Astrocyte (in vitro differentiated cells and primary cell): ENCODE measurements at regions not wholly inside any gene's neighbourhood (a gene's known extent, or its start where the extent isn't known, plus 50 kb on each side); places are given as distances from the start of the nearest gene placed in this dataset.

ENCODE experiments used
- EZH2 ChIP-seq: IDR thresholded peaks from 2 replicates; pipeline ENCODE4 v1.6.1; 2012; ENCODE audit warnings: mild to moderate bottlenecking, low read length, inconsistent platforms; ENCODE audit not compliant: insufficient read depth
- TF ChIP-seq, protein P1 (sequence below): IDR thresholded peaks from 2 replicates; pipeline ENCODE4 v1.5.1; 2011; ENCODE audit warnings: low read depth, mild to moderate bottlenecking, inconsistent platforms, low read length, moderate library complexity; ENCODE audit not compliant: insufficient read depth

GRCh38 chr13:26459276-26460131, 98.0 kb upstream of the WASF3 start:
- TF ChIP-seq EZH2, result no peak
- TF ChIP-seq, protein P1, sequence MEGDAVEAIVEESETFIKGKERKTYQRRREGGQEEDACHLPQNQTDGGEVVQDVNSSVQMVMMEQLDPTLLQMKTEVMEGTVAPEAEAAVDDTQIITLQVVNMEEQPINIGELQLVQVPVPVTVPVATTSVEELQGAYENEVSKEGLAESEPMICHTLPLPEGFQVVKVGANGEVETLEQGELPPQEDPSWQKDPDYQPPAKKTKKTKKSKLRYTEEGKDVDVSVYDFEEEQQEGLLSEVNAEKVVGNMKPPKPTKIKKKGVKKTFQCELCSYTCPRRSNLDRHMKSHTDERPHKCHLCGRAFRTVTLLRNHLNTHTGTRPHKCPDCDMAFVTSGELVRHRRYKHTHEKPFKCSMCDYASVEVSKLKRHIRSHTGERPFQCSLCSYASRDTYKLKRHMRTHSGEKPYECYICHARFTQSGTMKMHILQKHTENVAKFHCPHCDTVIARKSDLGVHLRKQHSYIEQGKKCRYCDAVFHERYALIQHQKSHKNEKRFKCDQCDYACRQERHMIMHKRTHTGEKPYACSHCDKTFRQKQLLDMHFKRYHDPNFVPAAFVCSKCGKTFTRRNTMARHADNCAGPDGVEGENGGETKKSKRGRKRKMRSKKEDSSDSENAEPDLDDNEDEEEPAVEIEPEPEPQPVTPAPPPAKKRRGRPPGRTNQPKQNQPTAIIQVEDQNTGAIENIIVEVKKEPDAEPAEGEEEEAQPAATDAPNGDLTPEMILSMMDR, result no peak
